ENCODE measurements at regions not wholly inside any gene's neighbourhood (a gene's known extent, or its start where the extent isn't known, plus 50 kb on each side); places are given as distances from the start of the nearest gene placed in this dataset.
"Not testable (repeated sequence)": the region's sequence is repeated elsewhere in the genome, so short reads cannot be mapped to it uniquely, and the experiment has no call there.

- no peaks in the 10 kb centered on the region for H3K9me3 ChIP-seq (ENCODE audit: control insufficient read depth, insufficient read depth, low read length)
- no peak overlapping the region for H3K4me3 ChIP-seq (ENCODE audit: low read depth, low read length)
- H3K27me3 ChIP-seq (ENCODE audit: control insufficient read depth, insufficient read depth, low read length): no peaks in the 10 kb centered on the region
- H3K36me3 ChIP-seq (ENCODE audit: control insufficient read depth, insufficient read depth, low read length): no peaks in the 10 kb centered on the region
- H3K9ac ChIP-seq (ENCODE audit: low read depth, low read length): no peak overlapping the region
- H3K4me1 ChIP-seq (ENCODE audit: control insufficient read depth, insufficient read depth, low read length): peaks cover 3% of the 10 kb centered on the region
Measured at GRCh38 chr3:159879146-159879545, 109.5 kb upstream of the IL12A start.

DNA sequence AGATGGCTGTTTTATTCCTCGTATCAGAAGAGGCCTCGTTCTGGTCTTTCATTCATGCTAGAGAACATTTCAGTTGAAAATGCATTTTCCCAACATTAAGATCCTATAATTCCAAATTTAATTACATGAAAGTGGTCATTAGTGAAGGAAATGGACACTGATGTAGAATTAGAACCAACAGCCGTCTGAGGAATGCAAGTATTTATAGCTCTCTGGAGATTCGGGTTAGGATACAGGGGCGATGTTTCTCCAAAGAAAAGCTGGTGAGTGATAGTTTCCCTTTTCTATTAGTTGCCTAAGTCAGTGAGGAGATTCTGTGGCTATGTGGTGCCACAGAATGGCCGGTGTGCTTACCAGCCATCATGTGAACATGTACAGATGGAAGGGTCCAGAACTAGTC, 109.0 kb upstream of the IL12A start:
- H3K27me3 ChIP-seq (ENCODE audit: control insufficient read depth, insufficient read depth, low read length): no peaks in the 10 kb centered on the region
- H3K9me3 ChIP-seq (ENCODE audit: control insufficient read depth, insufficient read depth, low read length): no peaks in the 10 kb centered on the region
- H3K4me3 ChIP-seq (ENCODE audit: low read depth, low read length): no peak overlapping the region
- no peaks in the 10 kb centered on the region for H3K36me3 ChIP-seq (ENCODE audit: control insufficient read depth, insufficient read depth, low read length)
- H3K4me1 ChIP-seq (ENCODE audit: control insufficient read depth, insufficient read depth, low read length): peaks cover 3% of the 10 kb centered on the region
- H3K9ac ChIP-seq (ENCODE audit: low read depth, low read length): no peak overlapping the region

DNA sequence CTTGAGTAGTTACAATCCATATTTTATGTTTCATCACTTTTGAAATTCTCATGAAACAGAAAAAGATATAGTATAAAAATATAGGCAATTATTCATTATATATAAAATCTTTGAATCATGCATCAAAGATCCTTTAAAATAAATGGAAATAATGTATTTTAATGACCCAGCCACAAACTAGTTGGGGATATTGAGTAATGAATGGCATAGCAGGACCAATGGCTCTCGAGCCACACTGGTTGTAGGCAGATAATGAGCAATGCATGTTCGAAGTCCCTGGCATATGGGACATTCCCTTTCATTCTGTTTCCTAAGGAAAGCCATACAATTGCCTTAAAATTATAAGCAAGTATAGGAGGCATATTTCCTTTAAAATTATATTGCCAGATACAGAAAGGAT, 107.4 kb upstream of the IL12A start:
- no peak overlapping the region for H3K9ac ChIP-seq (ENCODE audit: low read depth, low read length)
- H3K36me3 ChIP-seq (ENCODE audit: control insufficient read depth, insufficient read depth, low read length): no peaks in the 10 kb centered on the region
- peaks cover 3% of the 10 kb centered on the region for H3K4me1 ChIP-seq (ENCODE audit: control insufficient read depth, insufficient read depth, low read length)
- H3K27me3 ChIP-seq (ENCODE audit: control insufficient read depth, insufficient read depth, low read length): no peaks in the 10 kb centered on the region
- H3K4me3 ChIP-seq (ENCODE audit: low read depth, low read length): no peak overlapping the region
- no peaks in the 10 kb centered on the region for H3K9me3 ChIP-seq (ENCODE audit: control insufficient read depth, insufficient read depth, low read length)

- Histone ChIP-seq H3K36me3 (ENCODE audit: control insufficient read depth, insufficient read depth, low read length) (no peaks in the 10 kb centered on the region), H3K9me3 (ENCODE audit: control insufficient read depth, insufficient read depth, low read length) (no peaks in the 10 kb centered on the region), H3K27me3 (ENCODE audit: control insufficient read depth, insufficient read depth, low read length) (no peaks in the 10 kb centered on the region), H3K4me1 (ENCODE audit: control insufficient read depth, insufficient read depth, low read length) (peaks cover 3% of the 10 kb centered on the region), H3K9ac (ENCODE audit: low read depth, low read length) (no peak overlapping the region), H3K4me3 (ENCODE audit: low read depth, low read length) (no peak overlapping the region)
Measured at GRCh38 chr3:159881828-159882309, 106.8 kb upstream of the IL12A start.

DNA sequence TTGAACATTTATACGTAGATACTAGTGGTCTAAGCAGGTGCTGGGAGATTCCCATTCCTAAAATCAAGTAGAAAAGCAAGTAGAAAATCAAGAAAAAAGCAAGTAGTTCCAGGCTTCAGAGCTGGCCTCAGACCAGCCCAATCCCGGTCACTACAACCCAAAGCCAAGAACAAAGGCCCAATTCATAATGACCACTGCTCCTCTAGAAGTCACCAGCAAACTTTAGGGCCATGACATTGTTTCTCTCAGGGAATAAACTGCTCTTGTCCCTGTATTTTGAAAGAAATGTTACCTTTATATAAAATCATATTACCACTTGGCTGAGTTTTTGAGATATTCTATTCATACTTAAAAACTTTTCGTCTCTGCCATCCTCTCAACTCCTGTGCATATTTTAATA, 106.3 kb upstream of the IL12A start:
- peaks cover 3% of the 10 kb centered on the region for H3K4me1 ChIP-seq (ENCODE audit: control insufficient read depth, insufficient read depth, low read length)
- H3K36me3 ChIP-seq (ENCODE audit: control insufficient read depth, insufficient read depth, low read length): no peaks in the 10 kb centered on the region
- no peak overlapping the region for H3K4me3 ChIP-seq (ENCODE audit: low read depth, low read length)
- no peaks in the 10 kb centered on the region for H3K27me3 ChIP-seq (ENCODE audit: control insufficient read depth, insufficient read depth, low read length)
- no peaks in the 10 kb centered on the region for H3K9me3 ChIP-seq (ENCODE audit: control insufficient read depth, insufficient read depth, low read length)
- no peak overlapping the region for H3K9ac ChIP-seq (ENCODE audit: low read depth, low read length)

DNA sequence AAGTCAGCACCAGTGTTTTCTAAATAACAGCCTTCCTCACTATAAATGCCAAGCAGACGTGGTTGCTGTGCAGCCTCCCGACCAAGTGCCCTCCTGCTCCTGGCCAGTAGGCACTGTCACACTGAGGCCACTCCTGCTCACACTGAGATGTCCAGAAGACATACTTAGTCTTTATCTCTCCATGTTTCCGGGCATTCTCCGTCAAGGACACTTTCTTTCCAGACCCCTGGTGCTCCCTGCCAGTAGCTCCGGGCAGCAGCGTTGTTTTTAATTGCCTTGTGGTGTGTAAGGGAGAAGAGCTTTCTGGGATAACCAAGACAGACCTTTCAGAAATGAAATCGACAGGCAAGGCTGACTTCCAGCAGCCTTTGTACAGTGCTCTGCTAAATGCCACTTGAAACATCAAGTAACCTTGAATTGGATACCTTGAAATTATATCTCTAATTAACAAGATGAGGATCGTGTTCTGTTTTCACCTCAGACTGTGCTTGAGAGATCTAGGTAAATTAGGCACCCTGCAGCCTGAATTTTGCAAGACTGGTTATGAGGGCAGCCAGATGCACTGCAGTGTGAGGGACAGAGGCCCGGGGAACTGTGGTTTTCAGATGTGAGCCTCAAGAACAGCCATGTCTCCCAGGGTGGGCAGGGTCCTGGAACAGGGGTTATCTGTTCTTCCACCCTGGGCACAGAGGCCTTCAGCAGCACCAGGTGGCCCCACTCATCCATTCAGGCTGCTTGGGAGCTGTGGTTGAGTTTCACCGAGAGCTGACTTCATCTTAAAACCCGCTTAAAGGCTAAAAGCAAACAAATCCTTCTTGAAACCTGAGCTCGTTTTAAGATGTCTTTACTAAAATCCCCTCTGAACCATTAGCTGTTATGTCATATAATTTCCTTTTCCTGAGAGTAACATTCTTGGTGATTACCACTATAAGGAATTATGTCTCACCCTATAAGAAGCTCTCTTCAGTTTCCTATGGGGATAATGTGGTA, 105.5 kb upstream of the IL12A start:
- no peaks in the 10 kb centered on the region for H3K36me3 ChIP-seq (ENCODE audit: control insufficient read depth, insufficient read depth, low read length)
- no peaks in the 10 kb centered on the region for H3K9me3 ChIP-seq (ENCODE audit: control insufficient read depth, insufficient read depth, low read length)
- no peak overlapping the region for H3K4me3 ChIP-seq (ENCODE audit: low read depth, low read length)
- no peaks in the 10 kb centered on the region for H3K27me3 ChIP-seq (ENCODE audit: control insufficient read depth, insufficient read depth, low read length)
- H3K9ac ChIP-seq (ENCODE audit: low read depth, low read length): no peak overlapping the region
- peaks cover 3% of the 10 kb centered on the region for H3K4me1 ChIP-seq (ENCODE audit: control insufficient read depth, insufficient read depth, low read length)

DNA sequence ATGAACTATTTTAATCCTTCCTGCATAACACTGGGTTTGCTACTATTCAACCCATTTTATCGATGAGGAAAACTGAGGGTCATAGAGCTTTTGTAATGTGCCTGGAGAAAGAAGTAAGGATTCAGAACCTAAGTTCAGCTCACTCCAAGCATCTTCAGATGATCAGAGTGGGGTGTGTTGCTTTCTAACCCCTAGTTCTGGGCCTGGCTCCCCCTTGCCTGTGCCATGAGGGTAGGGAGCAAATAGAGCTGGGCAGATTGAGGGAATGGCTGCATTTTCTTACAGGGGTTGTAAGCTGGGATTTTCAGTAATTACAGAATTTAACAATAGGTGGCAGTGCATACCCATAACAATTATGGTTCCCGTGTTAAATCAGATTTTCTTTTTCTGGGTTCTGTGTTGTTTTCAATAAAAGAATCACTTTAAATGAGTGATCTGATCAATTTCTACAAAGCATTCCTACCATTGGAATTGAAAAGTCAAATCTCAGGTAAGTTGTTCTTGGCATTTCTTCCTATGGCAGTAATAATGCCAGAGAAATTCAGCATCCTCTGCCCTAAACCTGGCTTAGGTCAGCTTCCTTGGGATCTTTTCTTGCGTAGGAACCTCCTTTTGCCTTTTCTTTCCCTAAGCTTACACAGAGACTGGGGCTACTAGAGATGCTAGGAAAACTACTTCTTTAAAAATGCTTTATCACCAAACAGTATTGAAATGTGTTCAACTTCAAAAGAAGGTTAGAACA, 103.8 kb upstream of the IL12A start:
- no peak overlapping the region for H3K4me3 ChIP-seq (ENCODE audit: low read depth, low read length)
- H3K27me3 ChIP-seq (ENCODE audit: control insufficient read depth, insufficient read depth, low read length): no peaks in the 10 kb centered on the region
- H3K36me3 ChIP-seq (ENCODE audit: control insufficient read depth, insufficient read depth, low read length): no peaks in the 10 kb centered on the region
- no peak overlapping the region for H3K9ac ChIP-seq (ENCODE audit: low read depth, low read length)
- H3K4me1 ChIP-seq (ENCODE audit: control insufficient read depth, insufficient read depth, low read length): peaks cover 3% of the 10 kb centered on the region
- H3K9me3 ChIP-seq (ENCODE audit: control insufficient read depth, insufficient read depth, low read length): no peaks in the 10 kb centered on the region

DNA sequence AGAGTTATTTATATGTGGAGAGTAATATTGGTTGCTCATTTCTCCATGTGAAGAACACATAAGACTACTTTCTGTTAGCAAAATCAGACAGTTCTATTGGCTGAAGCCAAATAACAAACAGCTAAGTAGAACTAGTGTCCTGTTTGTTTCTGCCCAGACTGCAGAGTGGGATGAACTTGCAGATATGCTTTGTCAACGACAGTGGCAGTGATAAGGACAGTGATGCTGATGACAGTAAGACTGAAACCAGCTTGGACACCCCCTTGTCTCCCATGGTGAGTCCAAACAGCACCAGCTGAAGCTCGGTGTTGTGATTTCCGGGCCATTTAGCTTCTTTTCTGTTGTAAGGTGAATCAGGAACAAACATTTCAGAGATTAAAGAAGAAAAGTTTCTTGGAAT, 102.6 kb upstream of the IL12A start:
- peaks cover 3% of the 10 kb centered on the region for H3K4me1 ChIP-seq (ENCODE audit: control insufficient read depth, insufficient read depth, low read length)
- no peak overlapping the region for H3K9ac ChIP-seq (ENCODE audit: low read depth, low read length)
- no peaks in the 10 kb centered on the region for H3K9me3 ChIP-seq (ENCODE audit: control insufficient read depth, insufficient read depth, low read length)

GRCh38 chr3:159886530-159886929, 102.1 kb upstream of the IL12A start:
- H3K36me3 ChIP-seq (ENCODE audit: control insufficient read depth, insufficient read depth, low read length); H3K9ac ChIP-seq (ENCODE audit: low read depth, low read length); H3K27me3 ChIP-seq (ENCODE audit: control insufficient read depth, insufficient read depth, low read length); H3K9me3 ChIP-seq (ENCODE audit: control insufficient read depth, insufficient read depth, low read length); H3K4me3 ChIP-seq (ENCODE audit: low read depth, low read length); H3K4me1 ChIP-seq (ENCODE audit: control insufficient read depth, insufficient read depth, low read length): not testable (repeated sequence)

More for the DNA sequence above, 102.6 kb upstream of the IL12A start:
- Histone ChIP-seq H3K36me3 (ENCODE audit: control insufficient read depth, insufficient read depth, low read length) (no peaks in the 10 kb centered on the region), H3K27me3 (ENCODE audit: control insufficient read depth, insufficient read depth, low read length) (no peaks in the 10 kb centered on the region), H3K4me3 (ENCODE audit: low read depth, low read length) (no peak overlapping the region)

- Histone ChIP-seq H3K4me1 (ENCODE audit: control insufficient read depth, insufficient read depth, low read length) (peaks cover 3% of the 10 kb centered on the region), H3K9ac (ENCODE audit: low read depth, low read length) (no peak overlapping the region), H3K9me3 (ENCODE audit: control insufficient read depth, insufficient read depth, low read length) (no peaks in the 10 kb centered on the region), H3K4me3 (ENCODE audit: low read depth, low read length) (no peak overlapping the region), H3K27me3 (ENCODE audit: control insufficient read depth, insufficient read depth, low read length) (no peaks in the 10 kb centered on the region), H3K36me3 (ENCODE audit: control insufficient read depth, insufficient read depth, low read length) (no peaks in the 10 kb centered on the region)
Measured at GRCh38 chr3:159887168-159887567, 101.5 kb upstream of the IL12A start.

GRCh38 chr3:159887911-159888310, 100.7 kb upstream of the IL12A start:
- H3K4me1 ChIP-seq (ENCODE audit: control insufficient read depth, insufficient read depth, low read length): peaks cover 3% of the 10 kb centered on the region
- H3K27me3 ChIP-seq (ENCODE audit: control insufficient read depth, insufficient read depth, low read length): no peaks in the 10 kb centered on the region
- H3K36me3 ChIP-seq (ENCODE audit: control insufficient read depth, insufficient read depth, low read length): no peaks in the 10 kb centered on the region
- H3K9me3 ChIP-seq (ENCODE audit: control insufficient read depth, insufficient read depth, low read length): no peaks in the 10 kb centered on the region
- H3K9ac ChIP-seq (ENCODE audit: low read depth, low read length): no peak overlapping the region
- no peak overlapping the region for H3K4me3 ChIP-seq (ENCODE audit: low read depth, low read length)
